ENCODE measurements at regions not wholly inside any gene's neighbourhood (a gene's known extent, or its start where the extent isn't known, plus 50 kb on each side); places are given as distances from the start of the nearest gene placed in this dataset.

GRCh38 chr13:107365466-107366215 is 797.7 kb upstream of the ARGLU1 start:
- no peak overlapping the region for H3K4me3 ChIP-seq (ENCODE audit: low read length)
- no peak overlapping the region for H3K4me2 ChIP-seq (ENCODE audit: low read length)
- no peaks in the 10 kb centered on the region for H3K36me3 ChIP-seq (ENCODE audit: insufficient read depth, low read length)
- no peaks in the 10 kb centered on the region for H3K27me3 ChIP-seq (ENCODE audit: insufficient read depth, low read depth, low read length)
- H3F3A ChIP-seq (ENCODE audit: insufficient read depth, low read length, poor library complexity, severe bottlenecking) = no peaks in the 10 kb centered on the region
- H3K9ac ChIP-seq (ENCODE audit: low read length) = no peak overlapping the region
- H3K9me2 ChIP-seq (ENCODE audit: insufficient read depth, low read length) = no peaks in the 10 kb centered on the region
- H3K27ac ChIP-seq (ENCODE audit: low read length) = no peak overlapping the region
- no peak overlapping the region for H2AFZ ChIP-seq (ENCODE audit: low read depth, low read length)
- no peaks in the 10 kb centered on the region for H4K20me1 ChIP-seq (ENCODE audit: insufficient read depth)
- no peaks in the 10 kb centered on the region for H3K79me2 ChIP-seq (replicated peaks; ENCODE audit: insufficient read depth, low read length)
- no peaks in the 10 kb centered on the region for H3K9me3 ChIP-seq (ENCODE audit: low read length)
- TF ChIP-seq EP300 (conservative IDR thresholded peaks at IDR 0.05; ENCODE audit: poor library complexity, severe bottlenecking) (no peak), MXI1 (conservative IDR thresholded peaks at IDR 0.05; ENCODE audit: poor library complexity, severe bottlenecking) (no peak), EZH2 (IDR thresholded peaks at IDR 0.05; ENCODE audit: borderline replicate concordance, insufficient read depth, low read length, poor library complexity, severe bottlenecking) (no peak), POLR2AphosphoS5 (IDR thresholded peaks at IDR 0.05) (no peak), REST (IDR thresholded peaks at IDR 0.05; ENCODE audit: borderline replicate concordance) (no peak), TAF1 (IDR thresholded peaks at IDR 0.05; ENCODE audit: low read depth) (no peak), CTCF (IDR thresholded peaks at IDR 0.05; ENCODE audit: poor library complexity, severe bottlenecking) (no peak), SMC3 (conservative IDR thresholded peaks at IDR 0.05; ENCODE audit: poor library complexity) (no peak), RAD21 (conservative IDR thresholded peaks at IDR 0.05) (no peak)

GRCh38 chr13:107364658-107365057 is 796.7 kb upstream of the ARGLU1 start:
- no peaks in the 10 kb centered on the region for H3F3A ChIP-seq (ENCODE audit: insufficient read depth, low read length, poor library complexity, severe bottlenecking)
- H2AFZ ChIP-seq (ENCODE audit: low read depth, low read length) = no peak overlapping the region
- H3K27ac ChIP-seq (ENCODE audit: low read length) = no peak overlapping the region

More at GRCh38 chr13:107364658-107365057, 796.7 kb upstream of the ARGLU1 start:
- H3K4me2 ChIP-seq (ENCODE audit: low read length) = no peak overlapping the region
- H3K9ac ChIP-seq (ENCODE audit: low read length) = no peak overlapping the region
- H3K9me3 ChIP-seq (ENCODE audit: low read length) = no peaks in the 10 kb centered on the region
- H3K79me2 ChIP-seq (replicated peaks; ENCODE audit: insufficient read depth, low read length) = no peaks in the 10 kb centered on the region
- H3K36me3 ChIP-seq (ENCODE audit: insufficient read depth, low read length) = no peaks in the 10 kb centered on the region
- no peaks in the 10 kb centered on the region for H4K20me1 ChIP-seq (ENCODE audit: insufficient read depth)
- TF ChIP-seq SMC3 (conservative IDR thresholded peaks at IDR 0.05; ENCODE audit: poor library complexity) = no peak
- no peak for TF ChIP-seq EP300 (conservative IDR thresholded peaks at IDR 0.05; ENCODE audit: poor library complexity, severe bottlenecking)
- no peak for TF ChIP-seq TAF1 (IDR thresholded peaks at IDR 0.05; ENCODE audit: low read depth)
- TF ChIP-seq RAD21 (conservative IDR thresholded peaks at IDR 0.05) = no peak
- TF ChIP-seq POLR2AphosphoS5 (IDR thresholded peaks at IDR 0.05) = no peak
- TF ChIP-seq CTCF (IDR thresholded peaks at IDR 0.05; ENCODE audit: poor library complexity, severe bottlenecking) = no peak
- no peak for TF ChIP-seq EZH2 (IDR thresholded peaks at IDR 0.05; ENCODE audit: borderline replicate concordance, insufficient read depth, low read length, poor library complexity, severe bottlenecking)
- no peak for TF ChIP-seq REST (IDR thresholded peaks at IDR 0.05; ENCODE audit: borderline replicate concordance)
- no peak for TF ChIP-seq MXI1 (conservative IDR thresholded peaks at IDR 0.05; ENCODE audit: poor library complexity, severe bottlenecking)
- H3K4me3 ChIP-seq (ENCODE audit: low read length) = no peak overlapping the region
- no peaks in the 10 kb centered on the region for H3K27me3 ChIP-seq (ENCODE audit: insufficient read depth, low read depth, low read length)
- no peaks in the 10 kb centered on the region for H3K9me2 ChIP-seq (ENCODE audit: insufficient read depth, low read length)

Measured in neural cell (in vitro differentiated cells).